ENCODE measurements at regions not wholly inside any gene's neighbourhood (a gene's known extent, or its start where the extent isn't known, plus 50 kb on each side); places are given as distances from the start of the nearest gene placed in this dataset.
A peak's percentile ranks its signal among the peaks of the same experiment; 100 is the strongest.
"Not testable (repeated sequence)": the region's sequence is repeated elsewhere in the genome, so short reads cannot be mapped to it uniquely, and the experiment has no call there.

- DNase-seq (ENCODE audit: extremely low read depth in 1 of 11, low read depth in 9 of 11, low spot score in 4 of 11) = no peak
Observed at GRCh38 chrX:104400387-104400786, 145.7 kb upstream of the ESX1 start.

GRCh38 chrX:104392350-104392749, 137.6 kb upstream of the ESX1 start:
- DNase-seq (ENCODE audit: extremely low read depth in 1 of 11, low read depth in 9 of 11, low spot score in 4 of 11) = no peak

GRCh38 chrX:104391906-104392305, 137.2 kb upstream of the ESX1 start:
- DNase-seq (ENCODE audit: extremely low read depth in 1 of 11, low read depth in 9 of 11, low spot score in 4 of 11) = no peak

- DNase-seq (ENCODE audit: extremely low read depth in 1 of 11, low read depth in 9 of 11, low spot score in 4 of 11) = no peak
Observed at GRCh38 chrX:104376937-104377336, 122.2 kb upstream of the ESX1 start.

GRCh38 chrX:104372547-104372946, 117.8 kb upstream of the ESX1 start:
- DNase-seq (ENCODE audit: extremely low read depth in 1 of 11, low read depth in 9 of 11, low spot score in 4 of 11) = no peak

- no peak for DNase-seq (ENCODE audit: extremely low read depth in 1 of 11, low read depth in 9 of 11, low spot score in 4 of 11)
Observed at GRCh38 chrX:104370089-104370488, 115.4 kb upstream of the ESX1 start.

GRCh38 chrX:104360774-104361173, 106.0 kb upstream of the ESX1 start:
- DNase-seq (ENCODE audit: extremely low read depth in 1 of 11, low read depth in 9 of 11, low spot score in 4 of 11) = not testable (repeated sequence)

- no peak for DNase-seq (ENCODE audit: extremely low read depth in 1 of 11, low read depth in 9 of 11, low spot score in 4 of 11)
Observed at GRCh38 chrX:104359124-104359523, 104.4 kb upstream of the ESX1 start.

GRCh38 chrX:104351173-104351769, 96.5 kb upstream of the ESX1 start:
- no peak for DNase-seq (ENCODE audit: extremely low read depth in 1 of 11, low read depth in 9 of 11, low spot score in 4 of 11)

- no peak for DNase-seq (ENCODE audit: extremely low read depth in 1 of 11, low read depth in 9 of 11, low spot score in 4 of 11)
Observed at GRCh38 chrX:104347860-104348259, 93.1 kb upstream of the ESX1 start.

GRCh38 chrX:104343428-104344129, 88.8 kb upstream of the ESX1 start:
- peak; percentile 7 to 45 (median 24) for DNase-seq (ENCODE audit: extremely low read depth in 1 of 11, low read depth in 9 of 11, low spot score in 4 of 11)

GRCh38 chrX:104342065-104342464, 87.3 kb upstream of the ESX1 start:
- no peak for DNase-seq (ENCODE audit: extremely low read depth in 1 of 11, low read depth in 9 of 11, low spot score in 4 of 11)

- DNase-seq (ENCODE audit: extremely low read depth in 1 of 11, low read depth in 9 of 11, low spot score in 4 of 11) = no peak
Observed at GRCh38 chrX:104335756-104336155, 81.0 kb upstream of the ESX1 start.

GRCh38 chrX:104334971-104335370, 80.2 kb upstream of the ESX1 start:
- DNase-seq (ENCODE audit: extremely low read depth in 1 of 11, low read depth in 9 of 11, low spot score in 4 of 11) = no peak

- DNase-seq (ENCODE audit: extremely low read depth in 1 of 11, low read depth in 9 of 11, low spot score in 4 of 11) = no peak
Observed at GRCh38 chrX:104330966-104331365, 76.2 kb upstream of the ESX1 start.

GRCh38 chrX:104329731-104330130, 75.0 kb upstream of the ESX1 start:
- DNase-seq (ENCODE audit: extremely low read depth in 1 of 11, low read depth in 9 of 11, low spot score in 4 of 11) = no peak

- DNase-seq (ENCODE audit: extremely low read depth in 1 of 11, low read depth in 9 of 11, low spot score in 4 of 11) = no peak
Observed at GRCh38 chrX:104325213-104325585, 70.5 kb upstream of the ESX1 start.

GRCh38 chrX:104324461-104325212, 69.9 kb upstream of the ESX1 start:
- DNase-seq (ENCODE audit: extremely low read depth in 1 of 11, low read depth in 9 of 11, low spot score in 4 of 11) = no peak

GRCh38 chrX:104319346-104319745, 64.6 kb upstream of the ESX1 start:
- DNase-seq (ENCODE audit: extremely low read depth in 1 of 11, low read depth in 9 of 11, low spot score in 4 of 11) = no peak

GRCh38 chrX:104318330-104319009, 63.7 kb upstream of the ESX1 start:
- no peak for DNase-seq (ENCODE audit: extremely low read depth in 1 of 11, low read depth in 9 of 11, low spot score in 4 of 11)
